ENCODE measurements at regions not wholly inside any gene's neighbourhood (a gene's known extent, or its start where the extent isn't known, plus 50 kb on each side); places are given as distances from the start of the nearest gene placed in this dataset.

DNA sequence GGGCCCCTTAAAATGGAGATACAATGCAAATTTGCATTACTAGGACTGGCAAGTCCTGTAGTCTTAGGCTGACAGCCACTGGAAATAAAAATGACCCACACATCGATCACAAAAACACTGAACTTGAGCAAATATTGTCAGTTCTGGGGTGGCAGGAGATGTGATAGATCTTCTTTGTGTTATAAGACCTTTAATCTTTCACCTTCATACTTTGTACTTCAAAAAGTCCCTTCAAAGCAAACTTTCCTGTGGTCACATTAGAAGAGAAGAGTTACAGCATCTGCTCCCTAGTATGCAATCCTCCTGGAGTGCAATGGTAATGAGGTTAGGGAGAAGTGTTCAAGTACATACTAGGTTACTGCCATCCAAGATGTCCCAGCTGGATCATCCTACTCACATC, 149.4 kb upstream of the KCNMB2 start:
- DNase-seq (ENCODE audit: low spot score), result no peak
- in situ Hi-C loops (cut with MboI; ENCODE audit: low pct_unique_long_range_greater_than_20kb, low sequenced_read_pairs, unreplicated experiment), result no loop called here
- TF ChIP-seq, protein P1, sequence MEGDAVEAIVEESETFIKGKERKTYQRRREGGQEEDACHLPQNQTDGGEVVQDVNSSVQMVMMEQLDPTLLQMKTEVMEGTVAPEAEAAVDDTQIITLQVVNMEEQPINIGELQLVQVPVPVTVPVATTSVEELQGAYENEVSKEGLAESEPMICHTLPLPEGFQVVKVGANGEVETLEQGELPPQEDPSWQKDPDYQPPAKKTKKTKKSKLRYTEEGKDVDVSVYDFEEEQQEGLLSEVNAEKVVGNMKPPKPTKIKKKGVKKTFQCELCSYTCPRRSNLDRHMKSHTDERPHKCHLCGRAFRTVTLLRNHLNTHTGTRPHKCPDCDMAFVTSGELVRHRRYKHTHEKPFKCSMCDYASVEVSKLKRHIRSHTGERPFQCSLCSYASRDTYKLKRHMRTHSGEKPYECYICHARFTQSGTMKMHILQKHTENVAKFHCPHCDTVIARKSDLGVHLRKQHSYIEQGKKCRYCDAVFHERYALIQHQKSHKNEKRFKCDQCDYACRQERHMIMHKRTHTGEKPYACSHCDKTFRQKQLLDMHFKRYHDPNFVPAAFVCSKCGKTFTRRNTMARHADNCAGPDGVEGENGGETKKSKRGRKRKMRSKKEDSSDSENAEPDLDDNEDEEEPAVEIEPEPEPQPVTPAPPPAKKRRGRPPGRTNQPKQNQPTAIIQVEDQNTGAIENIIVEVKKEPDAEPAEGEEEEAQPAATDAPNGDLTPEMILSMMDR (IDR thresholded peaks at IDR 0.05; ENCODE audit: extremely low read depth, insufficient read depth, missing control alignments), result no peak

DNA sequence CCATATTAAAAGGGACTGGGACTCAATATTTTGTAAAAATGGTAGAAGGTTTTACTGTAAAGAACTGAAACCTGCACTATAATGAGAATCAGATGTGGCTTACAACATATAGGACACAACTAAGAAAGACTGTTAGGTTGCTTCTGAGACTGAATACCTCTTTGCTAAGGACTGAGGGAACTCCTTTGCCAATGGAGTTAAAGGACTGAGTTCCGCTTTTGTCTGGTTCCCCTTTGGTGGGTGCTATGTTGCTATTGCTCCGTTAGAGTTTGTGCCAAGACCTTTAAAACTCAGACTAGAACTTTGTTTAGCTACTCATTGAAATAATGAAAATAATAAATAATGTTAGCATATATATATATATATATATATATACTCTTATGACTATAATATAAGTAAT, 147.8 kb upstream of the KCNMB2 start:
- in situ Hi-C loops (cut with MboI; ENCODE audit: low pct_unique_long_range_greater_than_20kb, low sequenced_read_pairs, unreplicated experiment), result no loop called here
- TF ChIP-seq, protein P1 (IDR thresholded peaks at IDR 0.05; ENCODE audit: extremely low read depth, insufficient read depth, missing control alignments), result no peak
- no peak for DNase-seq (ENCODE audit: low spot score)

GRCh38 chr3:178389258-178389657, 147.0 kb upstream of the KCNMB2 start:
- TF ChIP-seq, protein P1 (IDR thresholded peaks at IDR 0.05; ENCODE audit: extremely low read depth, insufficient read depth, missing control alignments), result no peak
- in situ Hi-C loops (cut with MboI; ENCODE audit: low pct_unique_long_range_greater_than_20kb, low sequenced_read_pairs, unreplicated experiment), result no loop called here
- no peak for DNase-seq (ENCODE audit: low spot score)

GRCh38 chr3:178392511-178392926, 143.7 kb upstream of the KCNMB2 start:
- in situ Hi-C loops (cut with MboI; ENCODE audit: low pct_unique_long_range_greater_than_20kb, low sequenced_read_pairs, unreplicated experiment), result no loop called here
- TF ChIP-seq, protein P1 (IDR thresholded peaks at IDR 0.05; ENCODE audit: extremely low read depth, insufficient read depth, missing control alignments), result no peak
- no peak for DNase-seq (ENCODE audit: low spot score)

- in situ Hi-C loops (cut with MboI; ENCODE audit: low pct_unique_long_range_greater_than_20kb, low sequenced_read_pairs, unreplicated experiment), result no loop called here
- DNase-seq (ENCODE audit: low spot score), result no peak
- TF ChIP-seq, protein P1 (IDR thresholded peaks at IDR 0.05; ENCODE audit: extremely low read depth, insufficient read depth, missing control alignments), result no peak
Observed at GRCh38 chr3:178393146-178393545, 143.1 kb upstream of the KCNMB2 start.

- no peak for DNase-seq (ENCODE audit: low spot score)
- in situ Hi-C loops (cut with MboI; ENCODE audit: low pct_unique_long_range_greater_than_20kb, low sequenced_read_pairs, unreplicated experiment), result no loop called here
- TF ChIP-seq, protein P1 (IDR thresholded peaks at IDR 0.05; ENCODE audit: extremely low read depth, insufficient read depth, missing control alignments), result no peak
Observed at GRCh38 chr3:178393824-178394223, 142.4 kb upstream of the KCNMB2 start.

DNA sequence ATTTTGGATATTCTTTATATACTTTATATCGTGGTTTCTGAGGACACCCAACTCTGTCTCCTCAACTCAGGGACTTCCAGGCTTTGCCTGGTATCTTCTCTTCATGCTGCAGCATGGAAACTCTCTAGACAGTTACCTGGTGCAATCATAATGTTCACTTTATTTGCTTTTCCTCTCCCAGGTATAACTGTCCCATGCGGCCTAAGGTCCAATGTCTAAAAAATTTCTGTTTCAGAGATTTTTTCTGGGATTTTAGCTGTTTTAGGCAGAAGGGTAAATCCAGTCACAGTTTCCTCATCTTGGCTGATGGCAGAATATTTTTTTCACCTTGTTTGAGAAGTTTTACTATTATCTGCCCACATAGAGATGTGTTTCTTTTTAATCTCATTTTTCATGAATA, 139.9 kb upstream of the KCNMB2 start:
- DNase-seq (ENCODE audit: low spot score), result no peak
- in situ Hi-C loops (cut with MboI; ENCODE audit: low pct_unique_long_range_greater_than_20kb, low sequenced_read_pairs, unreplicated experiment), result no loop called here
- TF ChIP-seq, protein P1 (IDR thresholded peaks at IDR 0.05; ENCODE audit: extremely low read depth, insufficient read depth, missing control alignments), result no peak
